ENCODE measurements at regions not wholly inside any gene's neighbourhood (a gene's known extent, or its start where the extent isn't known, plus 50 kb on each side); places are given as distances from the start of the nearest gene placed in this dataset.

GRCh38 chr12:31224768-31225448 is 101.0 kb downstream of the SINHCAF start:
- DNase-seq (ENCODE audit: unreplicated experiment): no peak
- no peak overlapping the region for H3K27ac Mint-ChIP-seq (ENCODE audit: low read depth, unreplicated experiment)
- H3K9me3 Mint-ChIP-seq (ENCODE audit: unreplicated experiment): no peaks in the 10 kb centered on the region
- no peak for TF ChIP-seq CTCF (IDR thresholded peaks at IDR 0.05; ENCODE audit: unreplicated experiment)
- ChIA-PET CTCF (interaction anchor here (0.9 to 2.6 kb wide), 2 partner anchors 10 to 13 kb away, joined by 3 to 19 read pairs; no protein-coding TSS in a partner anchor), POLR2A (no interaction called here)
- peaks cover 10% of the 10 kb centered on the region for H3K27me3 Mint-ChIP-seq (ENCODE audit: insufficient read depth, unreplicated experiment)
- no peaks in the 10 kb centered on the region for H3K4me1 Mint-ChIP-seq (ENCODE audit: insufficient read depth, unreplicated experiment)
- no TSS peak for BruUV-seq (replicated peaks)
- H3K36me3 Mint-ChIP-seq (ENCODE audit: insufficient read depth, unreplicated experiment): no peaks in the 10 kb centered on the region
- intact Hi-C loops (cut with micrococcal nuclease): no loop called here
- no peak overlapping the region for H3K4me3 Mint-ChIP-seq (ENCODE audit: unreplicated experiment)

GRCh38 chr12:31225656-31226535 is 100.1 kb downstream of the SINHCAF start:
- no peak for DNase-seq (ENCODE audit: unreplicated experiment)
- ChIA-PET POLR2A (no interaction called here), CTCF (interaction anchor here (0.6 to 2.6 kb wide), 4 partner anchors 12 to 698 kb away, joined by 3 to 19 read pairs (median 4); no protein-coding TSS in a partner anchor)
- Mint-ChIP-seq H3K4me1 (ENCODE audit: insufficient read depth, unreplicated experiment) (no peaks in the 10 kb centered on the region), H3K9me3 (ENCODE audit: unreplicated experiment) (no peaks in the 10 kb centered on the region), H3K36me3 (ENCODE audit: insufficient read depth, unreplicated experiment) (no peaks in the 10 kb centered on the region), H3K27me3 (ENCODE audit: insufficient read depth, unreplicated experiment) (no peaks in the 10 kb centered on the region), H3K27ac (ENCODE audit: low read depth, unreplicated experiment) (no peak overlapping the region), H3K4me3 (ENCODE audit: unreplicated experiment) (no peak overlapping the region)
- BruUV-seq (replicated peaks): no TSS peak
- TF ChIP-seq CTCF (IDR thresholded peaks at IDR 0.05; ENCODE audit: unreplicated experiment): no peak
- intact Hi-C loops (cut with micrococcal nuclease): no loop called here

GRCh38 chr12:31226639-31227038 is 99.3 kb downstream of the SINHCAF start:
- ChIA-PET CTCF (interaction anchor here (0.9 to 3.9 kb wide), 4 partner anchors 11 to 45 kb away, joined by 3 to 27 read pairs (median 12); no protein-coding TSS in a partner anchor), POLR2A (no interaction called here)
- Mint-ChIP-seq H3K27ac (ENCODE audit: low read depth, unreplicated experiment) (no peak overlapping the region), H3K4me1 (ENCODE audit: insufficient read depth, unreplicated experiment) (no peaks in the 10 kb centered on the region), H3K9me3 (ENCODE audit: unreplicated experiment) (no peaks in the 10 kb centered on the region), H3K27me3 (ENCODE audit: insufficient read depth, unreplicated experiment) (no peaks in the 10 kb centered on the region), H3K4me3 (ENCODE audit: unreplicated experiment) (no peak overlapping the region), H3K36me3 (ENCODE audit: insufficient read depth, unreplicated experiment) (no peaks in the 10 kb centered on the region)
- no TSS peak for BruUV-seq (replicated peaks)
- TF ChIP-seq CTCF (IDR thresholded peaks at IDR 0.05; ENCODE audit: unreplicated experiment): no peak
- intact Hi-C loops (cut with micrococcal nuclease): no loop called here
- no peak for DNase-seq (ENCODE audit: unreplicated experiment)

GRCh38 chr12:31227401-31227981 is 98.5 kb downstream of the SINHCAF start:
- ChIA-PET CTCF (interaction anchor here (0.9 to 3.9 kb wide), 4 partner anchors 11 to 45 kb away, joined by 3 to 27 read pairs (median 4); no protein-coding TSS in a partner anchor), POLR2A (no interaction called here)
- no peak for TF ChIP-seq CTCF (IDR thresholded peaks at IDR 0.05; ENCODE audit: unreplicated experiment)
- DNase-seq (ENCODE audit: unreplicated experiment): no peak
- Mint-ChIP-seq H3K27me3 (ENCODE audit: insufficient read depth, unreplicated experiment) (no peaks in the 10 kb centered on the region), H3K27ac (ENCODE audit: low read depth, unreplicated experiment) (no peak overlapping the region), H3K9me3 (ENCODE audit: unreplicated experiment) (no peaks in the 10 kb centered on the region), H3K36me3 (ENCODE audit: insufficient read depth, unreplicated experiment) (no peaks in the 10 kb centered on the region), H3K4me3 (ENCODE audit: unreplicated experiment) (no peak overlapping the region), H3K4me1 (ENCODE audit: insufficient read depth, unreplicated experiment) (no peaks in the 10 kb centered on the region)
- no TSS peak for BruUV-seq (replicated peaks)
- intact Hi-C loops (cut with micrococcal nuclease): no loop called here

Measured in MCF 10A (cell line).